OCI-LY7 (cell line): ENCODE measurements at regions not wholly inside any gene's neighbourhood (a gene's known extent, or its start where the extent isn't known, plus 50 kb on each side); places are given as distances from the start of the nearest gene placed in this dataset.

Experiments
- BruUV-seq: library from RNA; stranded (reverse); fragments of 400-500 nt; replicated peaks from 2 replicates; lab custom pipeline; 2021; lab: Mats Ljungman, UMichigan
- CTCF ChIA-PET: fragments of 300-600 bp; sonication (Branson Sonifier 250); formaldehyde crosslinking; loops from one replicate; lab custom pipeline; 2022; ENCODE audit warnings: antibody characterized with exemption; ENCODE audit not compliant: unreplicated experiment; lab: Charles Lee
- POLR2A ChIA-PET: fragments of 300-600 bp; sonication (Branson Sonifier 250); formaldehyde crosslinking; loops from one replicate; lab custom pipeline; 2022; ENCODE audit warnings: antibody characterized with exemption; lab: Charles Lee
- DNase-seq: peaks from one replicate; pipeline ENCODE4 v3.0.0-alpha.2; 2015; ENCODE audit warnings: low spot score
- H2AFZ ChIP-seq: fragments of 200-600 bp; sonication (generic), shearing (Covaris generic); 2 replicates; pipeline ENCODE4 v1.6.1; 2014; ENCODE audit warnings: mild to moderate bottlenecking, antibody characterized with exemption, low read length, moderate library complexity
- H3K27ac ChIP-seq: fragments of 200-600 bp; sonication (generic); 2 replicates; pipeline ENCODE4 v1.5.1; 2014; ENCODE audit warnings: mixed run types, low read depth, mild to moderate bottlenecking, moderate library complexity, low read length, inconsistent platforms; ENCODE audit not compliant: poor library complexity, severe bottlenecking
- H3K36me3 ChIP-seq: fragments of 200-600 bp; sonication (generic); 2 replicates; pipeline ENCODE4 v1.6.1; 2014; ENCODE audit warnings: mild to moderate bottlenecking, antibody characterized with exemption, low read length, moderate library complexity, mixed read lengths; ENCODE audit not compliant: insufficient read depth
- H3K4me1 ChIP-seq: fragments of 200-600 bp; sonication (generic); 2 replicates; pipeline ENCODE4 v1.5.1; 2014; ENCODE audit warnings: mild to moderate bottlenecking, low read length; ENCODE audit not compliant: insufficient read depth, poor library complexity, severe bottlenecking
- H3K4me2 ChIP-seq: fragments of 200-600 bp; sonication (generic); 2 replicates; pipeline ENCODE4 v1.6.1; 2014; ENCODE audit warnings: mild to moderate bottlenecking, low read length
- H3K4me3 ChIP-seq: fragments of 200-600 bp; sonication (generic); 2 replicates; pipeline ENCODE4 v1.5.1; 2014; ENCODE audit warnings: mild to moderate bottlenecking, low read depth, low read length; ENCODE audit not compliant: poor library complexity, severe bottlenecking
- H3K79me2 ChIP-seq: fragments of 200-600 bp; sonication (generic); 2 replicates; pipeline ENCODE4 v1.6.1; 2016; ENCODE audit warnings: low read depth, mild to moderate bottlenecking, low read length, moderate library complexity, mixed read lengths; ENCODE audit not compliant: insufficient read depth
- H3K9me2 ChIP-seq: fragments of 200-600 bp; sonication (generic); 2 replicates; pipeline ENCODE4 v1.6.1; 2016; ENCODE audit warnings: mild to moderate bottlenecking, low read length, mixed read lengths; ENCODE audit not compliant: insufficient read depth
- H3K9me3 ChIP-seq: fragments of 200-600 bp; sonication (generic); 2 replicates; pipeline ENCODE4 v1.6.1; 2014; ENCODE audit warnings: mild to moderate bottlenecking, mixed run types, low read length, mixed read lengths
- H4K20me1 ChIP-seq: fragments of 200-600 bp; sonication (generic); 2 replicates; pipeline ENCODE4 v1.6.1; 2014; ENCODE audit warnings: mild to moderate bottlenecking, antibody characterized with exemption, low read length, moderate library complexity, mixed read lengths; ENCODE audit not compliant: insufficient read depth
- EZH2phosphoT487 ChIP-seq: fragments of 200-600 bp; sonication (generic); IDR thresholded peaks from 2 replicates; pipeline ENCODE4 v1.6.1; 2018; ENCODE audit warnings: low read depth, borderline replicate concordance, mild to moderate bottlenecking, mixed run types, antibody characterized with exemption, low read length, moderate library complexity, mixed read lengths
- intact Hi-C: fragments of 100-400 bp; cut with micrococcal nuclease; formaldehyde crosslinking; loops from one replicate; pipeline ENCODE4 v1.10.0; 2022; ENCODE audit not compliant: unreplicated experiment
- TF ChIP-seq, protein P1 (sequence below): fragments of 200-600 bp; sonication (generic); conservative IDR thresholded peaks from 2 replicates; pipeline ENCODE4 v1.5.1; 2014; ENCODE audit warnings: mild to moderate bottlenecking, antibody characterized with exemption, low read length, moderate library complexity, mixed read lengths

- H3K9me3 ChIP-seq, result no peaks in the 10 kb centered on the region
- intact Hi-C loops, result no loop called here
- ChIA-PET POLR2A (no interaction called here), CTCF (no interaction called here)
- no peaks in the 10 kb centered on the region for H3K79me2 ChIP-seq
- no TSS peak for BruUV-seq
- H4K20me1 ChIP-seq, result no peaks in the 10 kb centered on the region
- no peak overlapping the region for H3K4me3 ChIP-seq
- H3K4me1 ChIP-seq, result no peaks in the 10 kb centered on the region
- TF ChIP-seq, protein P1, sequence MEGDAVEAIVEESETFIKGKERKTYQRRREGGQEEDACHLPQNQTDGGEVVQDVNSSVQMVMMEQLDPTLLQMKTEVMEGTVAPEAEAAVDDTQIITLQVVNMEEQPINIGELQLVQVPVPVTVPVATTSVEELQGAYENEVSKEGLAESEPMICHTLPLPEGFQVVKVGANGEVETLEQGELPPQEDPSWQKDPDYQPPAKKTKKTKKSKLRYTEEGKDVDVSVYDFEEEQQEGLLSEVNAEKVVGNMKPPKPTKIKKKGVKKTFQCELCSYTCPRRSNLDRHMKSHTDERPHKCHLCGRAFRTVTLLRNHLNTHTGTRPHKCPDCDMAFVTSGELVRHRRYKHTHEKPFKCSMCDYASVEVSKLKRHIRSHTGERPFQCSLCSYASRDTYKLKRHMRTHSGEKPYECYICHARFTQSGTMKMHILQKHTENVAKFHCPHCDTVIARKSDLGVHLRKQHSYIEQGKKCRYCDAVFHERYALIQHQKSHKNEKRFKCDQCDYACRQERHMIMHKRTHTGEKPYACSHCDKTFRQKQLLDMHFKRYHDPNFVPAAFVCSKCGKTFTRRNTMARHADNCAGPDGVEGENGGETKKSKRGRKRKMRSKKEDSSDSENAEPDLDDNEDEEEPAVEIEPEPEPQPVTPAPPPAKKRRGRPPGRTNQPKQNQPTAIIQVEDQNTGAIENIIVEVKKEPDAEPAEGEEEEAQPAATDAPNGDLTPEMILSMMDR, result no peak
- no peak for TF ChIP-seq EZH2phosphoT487
- H3K4me2 ChIP-seq, result no peak overlapping the region
- no peak overlapping the region for H3K27ac ChIP-seq
- no peaks in the 10 kb centered on the region for H3K36me3 ChIP-seq
- H2AFZ ChIP-seq, result no peak overlapping the region
- no peak for DNase-seq
- no peaks in the 10 kb centered on the region for H3K9me2 ChIP-seq
These were observed 661.8 kb downstream of the MATN1 start for GRCh38 chr1:30061292-30062220.

DNA sequence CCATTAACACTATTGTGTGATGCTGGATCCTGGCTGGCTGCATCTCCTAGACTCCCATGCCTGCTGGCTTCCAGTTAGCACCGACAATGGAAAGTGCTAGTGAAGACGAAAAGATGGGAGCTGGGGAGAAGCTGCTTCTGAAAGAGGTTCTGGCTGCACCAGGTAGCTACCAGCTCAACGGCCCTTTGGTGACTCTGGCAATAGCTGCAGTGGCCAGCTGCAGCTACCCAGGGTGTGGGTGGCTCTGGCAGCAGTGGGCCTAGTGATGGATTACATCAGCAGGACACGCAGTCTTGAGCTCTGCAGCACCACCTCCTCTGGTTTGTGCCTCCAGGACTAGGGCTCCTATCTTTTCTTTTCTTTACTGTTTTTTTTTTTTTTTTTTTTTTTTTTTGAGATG is 662.6 kb downstream of the MATN1 start:
- Histone ChIP-seq H3K79me2 (no peaks in the 10 kb centered on the region), H3K9me3 (no peaks in the 10 kb centered on the region), H2AFZ (no peak overlapping the region), H3K4me1 (no peaks in the 10 kb centered on the region), H3K27ac (no peak overlapping the region), H3K9me2 (no peaks in the 10 kb centered on the region), H4K20me1 (no peaks in the 10 kb centered on the region), H3K4me2 (no peak overlapping the region), H3K4me3 (no peak overlapping the region), H3K36me3 (no peaks in the 10 kb centered on the region)
- BruUV-seq, result no TSS peak
- no peak for DNase-seq
- TF ChIP-seq, protein P1, result no peak
- CTCF ChIA-PET, result no interaction called here
- POLR2A ChIA-PET, result no interaction called here
- intact Hi-C loops, result no loop called here

DNA sequence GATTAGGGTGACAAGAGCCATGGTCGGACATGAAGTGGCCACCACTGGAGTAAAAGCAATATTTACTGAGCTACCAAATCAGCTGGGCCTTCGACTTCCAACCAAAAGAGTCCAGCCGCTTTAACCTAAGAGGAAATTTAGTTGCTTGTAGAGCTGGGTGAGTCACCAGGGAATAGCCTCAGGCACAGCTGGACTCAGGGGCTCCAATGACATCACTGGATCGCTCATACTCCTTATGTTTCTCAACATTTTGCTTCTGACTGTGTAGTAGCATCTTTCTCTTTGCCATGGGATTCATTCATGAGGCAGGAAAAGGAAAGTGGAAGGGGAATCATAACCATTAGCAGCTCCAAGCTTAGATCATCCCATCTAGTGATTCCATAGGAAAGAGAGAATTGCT is 664.4 kb downstream of the MATN1 start:
- no peak overlapping the region for H2AFZ ChIP-seq
- no TSS peak for BruUV-seq
- no peaks in the 10 kb centered on the region for H3K4me1 ChIP-seq
- DNase-seq, result no peak
- no peaks in the 10 kb centered on the region for H3K9me3 ChIP-seq
- H3K4me3 ChIP-seq, result no peak overlapping the region
- no peaks in the 10 kb centered on the region for H4K20me1 ChIP-seq
- no peak overlapping the region for H3K27ac ChIP-seq
- H3K4me2 ChIP-seq, result no peak overlapping the region
- intact Hi-C loops, result no loop called here
- H3K9me2 ChIP-seq, result no peaks in the 10 kb centered on the region
- no peak for TF ChIP-seq EZH2phosphoT487
- TF ChIP-seq, protein P1, result no peak
- H3K36me3 ChIP-seq, result no peaks in the 10 kb centered on the region
- POLR2A ChIA-PET, result no interaction called here
- CTCF ChIA-PET, result no interaction called here
- no peaks in the 10 kb centered on the region for H3K79me2 ChIP-seq
